ENCODE measurements at regions not wholly inside any gene's neighbourhood (a gene's known extent, or its start where the extent isn't known, plus 50 kb on each side); places are given as distances from the start of the nearest gene placed in this dataset.

- intact Hi-C loops (cut with DNase I) = no loop called here
- ATAC-seq (no peak), DNase-seq (no peak)
- H3K4me3 ChIP-seq = no peak overlapping the region
- no peak overlapping the region for H3K27ac ChIP-seq
- no peak for TF ChIP-seq CTCF (IDR thresholded peaks at IDR 0.05)
- H3K4me1 ChIP-seq = no peaks in the 10 kb centered on the region
- H3K9me3 ChIP-seq = no peaks in the 10 kb centered on the region
- H3K36me3 ChIP-seq = no peaks in the 10 kb centered on the region
- no peaks in the 10 kb centered on the region for H3K27me3 ChIP-seq
Observed at GRCh38 chr10:128867819-128868218, 599.2 kb upstream of the MGMT start.

- no peaks in the 10 kb centered on the region for H3K9me3 ChIP-seq
- no peak for TF ChIP-seq CTCF (IDR thresholded peaks at IDR 0.05)
- ATAC-seq (no peak), DNase-seq (no peak)
- intact Hi-C loops (cut with DNase I) = no loop called here
- no peak overlapping the region for H3K27ac ChIP-seq
- no peaks in the 10 kb centered on the region for H3K27me3 ChIP-seq
- H3K4me1 ChIP-seq = no peaks in the 10 kb centered on the region
- no peaks in the 10 kb centered on the region for H3K36me3 ChIP-seq
- H3K4me3 ChIP-seq = no peak overlapping the region
Observed at GRCh38 chr10:128868481-128868880, 598.6 kb upstream of the MGMT start.

- ATAC-seq (no peak), DNase-seq (no peak)
- no peak for TF ChIP-seq CTCF (IDR thresholded peaks at IDR 0.05)
- intact Hi-C loops (cut with DNase I) = no loop called here
- no peaks in the 10 kb centered on the region for H3K27me3 ChIP-seq
- H3K4me1 ChIP-seq = no peaks in the 10 kb centered on the region
- H3K36me3 ChIP-seq = no peaks in the 10 kb centered on the region
- no peak overlapping the region for H3K4me3 ChIP-seq
- H3K27ac ChIP-seq = no peak overlapping the region
- no peaks in the 10 kb centered on the region for H3K9me3 ChIP-seq
Observed at GRCh38 chr10:128869101-128869749, 597.8 kb upstream of the MGMT start.

GRCh38 chr10:128870830-128871597 is 596.0 kb upstream of the MGMT start:
- H3K4me1 ChIP-seq = no peaks in the 10 kb centered on the region
- intact Hi-C loops (cut with DNase I) = no loop called here
- no peaks in the 10 kb centered on the region for H3K36me3 ChIP-seq
- no peak overlapping the region for H3K27ac ChIP-seq
- no peaks in the 10 kb centered on the region for H3K9me3 ChIP-seq
- no peak for TF ChIP-seq CTCF (IDR thresholded peaks at IDR 0.05)
- ATAC-seq (no peak), DNase-seq (no peak)
- no peak overlapping the region for H3K4me3 ChIP-seq
- no peaks in the 10 kb centered on the region for H3K27me3 ChIP-seq

GRCh38 chr10:128871671-128872231 is 595.3 kb upstream of the MGMT start:
- DNase-seq (no peak), ATAC-seq (no peak)
- intact Hi-C loops (cut with DNase I) = no loop called here
- Histone ChIP-seq H3K9me3 (no peaks in the 10 kb centered on the region), H3K27me3 (no peaks in the 10 kb centered on the region), H3K36me3 (no peaks in the 10 kb centered on the region), H3K4me1 (no peaks in the 10 kb centered on the region), H3K27ac (no peak overlapping the region), H3K4me3 (no peak overlapping the region)
- no peak for TF ChIP-seq CTCF (IDR thresholded peaks at IDR 0.05)
